NT2/D1 (cell line): ENCODE measurements at regions not wholly inside any gene's neighbourhood (a gene's known extent, or its start where the extent isn't known, plus 50 kb on each side); places are given as distances from the start of the nearest gene placed in this dataset.

Experiments
- YY1 ChIP-seq: IDR thresholded peaks from 2 replicates; pipeline ENCODE4 v1.6.1; 2011; ENCODE audit not compliant: insufficient read length, insufficient read depth
- ZNF274 ChIP-seq: IDR thresholded peaks from 2 replicates; pipeline ENCODE4 v1.6.1; 2011; ENCODE audit warnings: mild to moderate bottlenecking, low read depth, low read length

- TF ChIP-seq ZNF274 (no peak), YY1 (no peak)
Measured at GRCh38 chr5:124317451-124317850, 429.0 kb downstream of the ZNF608 start.
